ENCODE measurements at regions not wholly inside any gene's neighbourhood (a gene's known extent, or its start where the extent isn't known, plus 50 kb on each side); places are given as distances from the start of the nearest gene placed in this dataset.

GRCh38 chr18:52190195-52190594 is 149.8 kb upstream of the DCC start:
- TF ChIP-seq CEBPB (IDR thresholded peaks at IDR 0.05; ENCODE audit: borderline replicate concordance, low read depth, low read length) (no peak), TCF12 (IDR thresholded peaks at IDR 0.05) (no peak), TCF12 (CRISPR knock-in tag; IDR thresholded peaks at IDR 0.05) (no peak), CTCF (CRISPR knock-in tag; IDR thresholded peaks at IDR 0.05) (no peak), BCLAF1 (IDR thresholded peaks at IDR 0.05) (no peak), KDM4B (CRISPR knock-in tag; IDR thresholded peaks at IDR 0.05) (no peak)

Data from HepG2 (cell line).